GM10266 (cell line): ENCODE measurements at regions not wholly inside any gene's neighbourhood (a gene's known extent, or its start where the extent isn't known, plus 50 kb on each side); places are given as distances from the start of the nearest gene placed in this dataset.

ENCODE experiments used
- DNase-seq: peaks from one replicate; pipeline ENCODE4 v3.0.0; 2012; ENCODE audit errors: extremely low spot score
- CTCF ChIP-seq: IDR thresholded peaks from 2 replicates; pipeline ENCODE4 v1.5.1; 2012; ENCODE audit warnings: mild to moderate bottlenecking, low read depth; ENCODE audit not compliant: control insufficient read depth, insufficient read depth; ENCODE audit errors: missing control alignments

- no peak for DNase-seq
- TF ChIP-seq CTCF: no peak
Observed at GRCh38 chr6:159594750-159595117, 98.3 kb downstream of the SOD2 start.

- no peak for DNase-seq
- no peak for TF ChIP-seq CTCF
Observed at GRCh38 chr6:159594106-159594749, 98.8 kb downstream of the SOD2 start.

GRCh38 chr6:159590835-159591234, 102.2 kb downstream of the SOD2 start:
- TF ChIP-seq CTCF: no peak
- no peak for DNase-seq

GRCh38 chr6:159586684-159587083, 106.4 kb downstream of the SOD2 start:
- no peak for TF ChIP-seq CTCF
- no peak for DNase-seq

- TF ChIP-seq CTCF: no peak
Observed at GRCh38 chr6:159582736-159583135, 110.3 kb downstream of the SOD2 start.

GRCh38 chr6:159578629-159579028, 114.4 kb downstream of the SOD2 start:
- DNase-seq: no peak
- no peak for TF ChIP-seq CTCF

More at GRCh38 chr6:159582736-159583135, 110.3 kb downstream of the SOD2 start:
- no peak for DNase-seq

DNA sequence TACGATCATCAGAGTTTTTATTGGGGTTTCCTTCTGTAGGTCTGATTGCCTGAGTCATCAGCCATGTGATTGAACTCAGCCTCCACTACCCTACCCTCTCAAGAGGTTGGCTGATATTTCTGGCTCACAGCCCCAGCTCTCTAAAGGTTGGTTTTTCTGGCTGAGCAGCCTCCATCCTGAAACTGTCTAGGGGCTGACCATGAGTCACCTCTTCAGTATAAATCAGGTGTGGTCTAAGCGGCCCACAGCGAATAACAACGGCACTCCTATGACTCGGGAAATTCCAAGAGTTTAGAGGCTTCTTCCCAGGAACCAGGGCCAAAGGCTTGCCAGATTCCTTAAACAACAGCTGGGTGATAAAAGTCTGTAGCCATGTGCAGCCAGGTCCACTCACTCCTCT, 115.5 kb downstream of the SOD2 start:
- no peak for DNase-seq
- TF ChIP-seq CTCF: no peak
